Neural cell (in vitro differentiated cells): ENCODE measurements at regions not wholly inside any gene's neighbourhood (a gene's known extent, or its start where the extent isn't known, plus 50 kb on each side); places are given as distances from the start of the nearest gene placed in this dataset.

Experiments used
- CTCF ChIP-seq: fragments of 450-650 bp; IDR thresholded peaks from 2 replicates; pipeline ENCODE4 v1.5.1; 2014; ENCODE audit warnings: antibody characterized with exemption, mild to moderate bottlenecking, moderate library complexity; ENCODE audit not compliant: poor library complexity, severe bottlenecking
- EP300 ChIP-seq: fragments of 450-650 bp; conservative IDR thresholded peaks from 2 replicates; pipeline ENCODE4 v1.6.1; 2014; ENCODE audit warnings: antibody characterized with exemption, mild to moderate bottlenecking, moderate library complexity; ENCODE audit not compliant: poor library complexity, severe bottlenecking
- EZH2 ChIP-seq: fragments of 200-600, 300-800 bp; shearing (Covaris generic), sonication (generic); IDR thresholded peaks from 2 replicates; pipeline ENCODE4 v1.6.1; 2014; ENCODE audit warnings: antibody characterized with exemption, low read length, borderline replicate concordance, mild to moderate bottlenecking; ENCODE audit not compliant: insufficient read depth, poor library complexity, severe bottlenecking
- MXI1 ChIP-seq: fragments of 450-650 bp; conservative IDR thresholded peaks from 2 replicates; pipeline ENCODE4 v1.6.1; 2014; ENCODE audit warnings: antibody characterized with exemption, mild to moderate bottlenecking; ENCODE audit not compliant: poor library complexity, severe bottlenecking
- POLR2AphosphoS5 ChIP-seq: IDR thresholded peaks from 2 replicates; pipeline ENCODE4 v1.6.1; 2012
- RAD21 ChIP-seq: fragments of 450-650 bp; conservative IDR thresholded peaks from 2 replicates; pipeline ENCODE4 v1.6.1; 2014; ENCODE audit warnings: antibody characterized with exemption, mild to moderate bottlenecking, moderate library complexity
- REST ChIP-seq: IDR thresholded peaks from 2 replicates; pipeline ENCODE4 v1.6.1; 2012; ENCODE audit warnings: borderline replicate concordance
- TAF1 ChIP-seq: IDR thresholded peaks from 2 replicates; pipeline ENCODE4 v1.6.1; 2012; ENCODE audit warnings: low read depth

- no peak for TF ChIP-seq POLR2AphosphoS5
- no peak for TF ChIP-seq CTCF
- no peak for TF ChIP-seq TAF1
- no peak for TF ChIP-seq EP300
- no peak for TF ChIP-seq EZH2
- TF ChIP-seq REST = no peak
- TF ChIP-seq MXI1 = no peak
- TF ChIP-seq RAD21 = no peak
Measured at GRCh38 chr12:85457016-85457415, 177.0 kb downstream of the ALX1 start.
